IPS DF 6.9 (cell line): ENCODE measurements at regions not wholly inside any gene's neighbourhood (a gene's known extent, or its start where the extent isn't known, plus 50 kb on each side); places are given as distances from the start of the nearest gene placed in this dataset.

ENCODE experiments used
- DNase-seq: peaks from one replicate; pipeline ENCODE4 v3.0.0-alpha.2; 2013; ENCODE audit warnings: low read depth, low spot score
- H3K27ac ChIP-seq: one replicate; pipeline ENCODE4 v1.5.1; 2013; ENCODE audit warnings: low read length, control low read depth
- H3K27me3 ChIP-seq: 2 replicates; pipeline ENCODE4 v1.6.1; 2013; ENCODE audit warnings: mild to moderate bottlenecking, low read length; ENCODE audit not compliant: control insufficient read depth, insufficient read depth
- H3K36me3 ChIP-seq: 2 replicates; pipeline ENCODE4 v1.6.1; 2013; ENCODE audit warnings: low read length; ENCODE audit not compliant: control insufficient read depth, insufficient read depth
- H3K4me1 ChIP-seq: 2 replicates; pipeline ENCODE4 v1.6.1; 2013; ENCODE audit warnings: low read length; ENCODE audit not compliant: control insufficient read depth, insufficient read depth
- H3K4me3 ChIP-seq: 2 replicates; pipeline ENCODE4 v1.5.1; 2013; ENCODE audit warnings: mild to moderate bottlenecking, low read length
- H3K9me3 ChIP-seq: 2 replicates; pipeline ENCODE4 v1.6.1; 2013; ENCODE audit warnings: low read length, inconsistent platforms; ENCODE audit not compliant: control insufficient read depth, insufficient read depth
- WGBS: extraction: QIAGEN DNeasy Blood & Tissue Kit; methylation state at CpG from one replicate; pipeline ENCODE4 v1.1.7; 2013; ENCODE audit warnings: mixed read lengths, missing lambda C conversion rate; ENCODE audit not compliant: insufficient read length, insufficient coverage; 5-methylcytosine and 5-hydroxymethylcytosine counted together

GRCh38 chr2:184261818-184262217, 336.5 kb upstream of the ZNF804A start:
- no peak for DNase-seq
- no peaks in the 10 kb centered on the region for H3K36me3 ChIP-seq
- no peak overlapping the region for H3K4me3 ChIP-seq
- no peaks in the 10 kb centered on the region for H3K9me3 ChIP-seq
- H3K4me1 ChIP-seq = no peaks in the 10 kb centered on the region
- H3K27me3 ChIP-seq = no peaks in the 10 kb centered on the region
- WGBS = no CpG with 5 or more reads among the region's 3 CpGs
- H3K27ac ChIP-seq = no peak overlapping the region

- no peaks in the 10 kb centered on the region for H3K4me1 ChIP-seq
- H3K27me3 ChIP-seq = no peaks in the 10 kb centered on the region
- no peak for DNase-seq
- no peak overlapping the region for H3K27ac ChIP-seq
- H3K36me3 ChIP-seq = no peaks in the 10 kb centered on the region
- no peaks in the 10 kb centered on the region for H3K9me3 ChIP-seq
- H3K4me3 ChIP-seq = no peak overlapping the region
- WGBS = no CpG with 5 or more reads among the region's 5 CpGs
Measured at GRCh38 chr2:184268900-184269477, 329.3 kb upstream of the ZNF804A start.

GRCh38 chr2:184270660-184271059, 327.7 kb upstream of the ZNF804A start:
- no CpG with 5 or more reads among the region's 5 CpGs for WGBS
- Histone ChIP-seq H3K36me3 (no peaks in the 10 kb centered on the region), H3K27me3 (no peaks in the 10 kb centered on the region), H3K27ac (no peak overlapping the region), H3K9me3 (no peaks in the 10 kb centered on the region), H3K4me3 (no peak overlapping the region), H3K4me1 (no peaks in the 10 kb centered on the region)
- DNase-seq = no peak

DNA sequence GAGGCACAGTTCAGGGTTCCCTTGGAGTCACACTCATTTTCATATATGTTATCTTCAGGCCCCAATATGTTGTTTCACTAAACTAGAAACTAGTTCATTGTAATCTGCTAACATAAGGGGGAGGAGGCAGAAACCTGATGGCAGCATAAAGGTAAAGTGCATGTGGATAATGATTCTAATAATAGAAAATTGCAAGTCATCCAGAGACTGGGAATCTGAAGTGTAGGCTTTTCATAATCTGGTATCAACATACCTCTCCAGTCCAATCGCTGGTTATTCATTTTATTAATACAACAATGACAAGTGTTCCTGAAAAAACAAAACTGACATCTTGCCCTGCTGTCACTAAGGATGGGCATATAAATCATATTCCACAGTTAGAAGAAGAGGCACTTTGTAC, 326.3 kb upstream of the ZNF804A start:
- no peak overlapping the region for H3K4me3 ChIP-seq
- H3K36me3 ChIP-seq = no peaks in the 10 kb centered on the region
- H3K4me1 ChIP-seq = no peaks in the 10 kb centered on the region
- no CpG with 5 or more reads among the region's 1 CpG for WGBS
- H3K27ac ChIP-seq = no peak overlapping the region
- no peaks in the 10 kb centered on the region for H3K9me3 ChIP-seq
- DNase-seq = no peak
- no peaks in the 10 kb centered on the region for H3K27me3 ChIP-seq

DNA sequence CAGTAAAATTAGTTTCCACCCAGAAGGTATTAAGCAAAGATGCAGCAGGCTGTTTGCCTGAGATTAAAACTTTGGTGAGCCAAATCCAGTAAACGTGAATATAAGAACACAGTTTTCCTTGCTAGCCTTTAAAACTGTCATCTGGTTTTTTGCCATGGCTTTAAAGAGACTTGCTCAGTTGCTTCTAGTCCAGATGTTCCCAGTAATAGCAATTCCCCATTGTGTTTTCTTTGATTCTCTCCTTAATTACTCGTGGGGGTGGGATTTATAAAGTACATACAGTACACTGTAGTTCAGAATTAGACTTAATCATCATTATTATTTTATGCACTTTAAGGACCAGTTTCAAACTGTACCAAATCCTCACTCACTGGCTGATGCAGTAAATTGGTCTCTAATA, 303.5 kb upstream of the ZNF804A start:
- H3K4me1 ChIP-seq = no peaks in the 10 kb centered on the region
- H3K36me3 ChIP-seq = no peaks in the 10 kb centered on the region
- H3K9me3 ChIP-seq = no peaks in the 10 kb centered on the region
- DNase-seq = no peak
- H3K4me3 ChIP-seq = no peak overlapping the region
- no peaks in the 10 kb centered on the region for H3K27me3 ChIP-seq
- H3K27ac ChIP-seq = no peak overlapping the region
- WGBS = no CpG with 5 or more reads among the region's 2 CpGs

DNA sequence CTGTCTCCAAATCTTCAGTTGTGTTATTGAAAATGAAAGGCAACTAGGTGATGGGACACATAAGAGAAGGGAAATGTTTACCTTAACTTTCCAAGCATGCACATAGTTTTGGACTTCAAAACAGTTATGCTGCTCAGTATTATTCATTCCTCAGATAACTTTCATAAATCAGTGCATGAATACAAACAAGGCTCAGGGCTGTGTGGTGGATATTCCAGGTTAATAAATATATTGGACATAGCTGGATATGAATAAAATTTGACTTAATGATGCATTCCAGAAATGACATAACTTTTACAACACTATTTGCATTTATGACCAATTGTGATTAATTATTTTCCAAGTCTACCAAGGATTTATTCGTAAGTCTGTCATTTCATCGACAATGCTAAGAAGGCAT, 301.2 kb upstream of the ZNF804A start:
- Histone ChIP-seq H3K36me3 (no peaks in the 10 kb centered on the region), H3K27ac (no peak overlapping the region), H3K27me3 (no peaks in the 10 kb centered on the region), H3K4me1 (no peaks in the 10 kb centered on the region), H3K9me3 (no peaks in the 10 kb centered on the region), H3K4me3 (no peak overlapping the region)
- no CpG with 5 or more reads among the region's 2 CpGs for WGBS
- no peak for DNase-seq

DNA sequence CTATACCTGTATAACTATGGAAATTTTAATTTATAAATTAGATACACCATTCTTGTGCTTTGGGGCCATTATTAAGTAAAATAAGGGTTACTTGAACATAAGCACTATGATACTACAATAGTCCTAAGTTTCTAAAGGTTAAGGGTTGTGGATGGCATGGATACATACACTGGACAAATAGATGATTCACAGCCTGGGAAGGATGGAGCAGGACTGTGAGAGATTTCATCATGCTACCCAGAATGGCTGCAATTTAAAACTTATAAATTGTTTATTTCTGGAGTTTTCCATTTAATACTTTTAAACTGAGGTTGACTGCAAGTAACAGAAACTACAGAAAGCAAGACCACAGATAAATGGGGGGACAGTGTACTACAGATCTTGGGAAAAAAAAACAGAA, 295.8 kb upstream of the ZNF804A start:
- DNase-seq = no peak
- Histone ChIP-seq H3K27ac (no peak overlapping the region), H3K36me3 (no peaks in the 10 kb centered on the region), H3K4me3 (no peak overlapping the region), H3K9me3 (no peaks in the 10 kb centered on the region), H3K27me3 (no peaks in the 10 kb centered on the region), H3K4me1 (no peaks in the 10 kb centered on the region)

DNA sequence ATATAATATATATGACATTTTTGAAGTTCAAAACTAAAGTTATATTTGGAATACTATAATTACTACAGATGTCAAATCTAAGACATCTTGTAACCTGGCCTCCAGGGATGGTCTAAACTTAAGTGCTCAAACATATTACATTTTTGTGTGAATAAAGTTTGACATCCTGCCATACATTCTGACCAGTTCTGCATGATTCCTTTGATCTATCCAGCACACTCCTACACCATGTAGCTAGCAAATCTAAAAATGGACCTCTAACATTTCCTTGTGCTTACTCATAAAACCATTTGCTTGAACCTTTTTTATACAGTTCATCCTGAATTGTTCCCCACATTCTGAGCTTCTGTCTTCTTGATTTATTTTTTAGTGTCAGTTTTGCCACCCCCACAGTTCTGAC, 294.3 kb upstream of the ZNF804A start:
- no peak for DNase-seq
- no peaks in the 10 kb centered on the region for H3K36me3 ChIP-seq
- H3K27ac ChIP-seq = no peak overlapping the region
- no peak overlapping the region for H3K4me3 ChIP-seq
- no peaks in the 10 kb centered on the region for H3K4me1 ChIP-seq
- no peaks in the 10 kb centered on the region for H3K27me3 ChIP-seq
- no peaks in the 10 kb centered on the region for H3K9me3 ChIP-seq

DNA sequence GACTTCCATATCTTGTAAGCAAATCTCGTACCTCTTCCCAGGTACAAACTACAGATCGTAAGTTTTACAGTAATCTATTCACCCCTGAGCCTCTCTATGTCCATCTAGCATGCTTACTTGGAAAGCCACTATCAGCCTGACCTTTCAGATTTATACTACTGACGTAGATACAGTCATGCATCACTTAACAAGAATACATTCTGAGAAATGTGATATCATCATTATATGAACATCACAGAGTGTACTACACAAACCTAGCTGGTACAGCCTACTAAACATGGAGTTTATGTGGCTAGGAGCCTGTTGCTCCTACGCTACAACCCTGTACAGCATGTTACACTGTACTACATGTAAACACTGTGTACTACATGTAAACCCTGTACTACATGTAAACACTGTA, 293.2 kb upstream of the ZNF804A start:
- H3K9me3 ChIP-seq = no peaks in the 10 kb centered on the region
- no peak overlapping the region for H3K27ac ChIP-seq
- DNase-seq = no peak
- WGBS = no CpG with 5 or more reads among the region's 4 CpGs
- no peaks in the 10 kb centered on the region for H3K4me1 ChIP-seq
- H3K36me3 ChIP-seq = no peaks in the 10 kb centered on the region
- H3K4me3 ChIP-seq = no peak overlapping the region
- no peaks in the 10 kb centered on the region for H3K27me3 ChIP-seq

DNA sequence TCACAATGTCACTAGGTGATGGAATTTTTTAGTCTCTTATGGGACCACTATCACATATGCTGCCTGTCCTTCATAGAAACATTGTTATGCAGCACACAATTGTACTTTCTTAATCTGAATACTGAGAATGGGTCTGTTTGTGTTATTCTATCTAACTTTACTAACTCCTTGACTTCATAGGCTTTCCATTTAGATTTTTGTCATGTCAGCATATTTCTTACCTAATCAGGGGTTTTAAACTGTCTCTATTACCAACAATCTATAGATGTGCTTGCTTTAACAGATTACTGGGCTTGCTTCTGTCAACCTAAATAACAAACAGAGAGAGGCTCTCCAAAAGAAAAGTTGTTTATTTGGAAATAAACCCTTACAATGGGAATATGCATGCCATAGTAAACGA, 289.6 kb upstream of the ZNF804A start:
- H3K27me3 ChIP-seq = no peaks in the 10 kb centered on the region
- WGBS = no CpG with 5 or more reads among the region's 1 CpG
- no peak overlapping the region for H3K27ac ChIP-seq
- no peak for DNase-seq
- no peaks in the 10 kb centered on the region for H3K4me1 ChIP-seq
- no peaks in the 10 kb centered on the region for H3K9me3 ChIP-seq
- no peaks in the 10 kb centered on the region for H3K36me3 ChIP-seq
- no peak overlapping the region for H3K4me3 ChIP-seq

GRCh38 chr2:184312970-184313369, 285.4 kb upstream of the ZNF804A start:
- Histone ChIP-seq H3K4me1 (no peaks in the 10 kb centered on the region), H3K27me3 (no peaks in the 10 kb centered on the region), H3K36me3 (no peaks in the 10 kb centered on the region), H3K4me3 (no peak overlapping the region), H3K27ac (no peak overlapping the region), H3K9me3 (no peaks in the 10 kb centered on the region)
- no peak for DNase-seq
- WGBS = no CpG with 5 or more reads among the region's 7 CpGs
